Ectodermal cell (in vitro differentiated cells): ENCODE measurements at regions not wholly inside any gene's neighbourhood (a gene's known extent, or its start where the extent isn't known, plus 50 kb on each side); places are given as distances from the start of the nearest gene placed in this dataset.
"Not testable (repeated sequence)": the region's sequence is repeated elsewhere in the genome, so short reads cannot be mapped to it uniquely, and the experiment has no call there.

Experiments
- H3K27ac ChIP-seq: 2 replicates; pipeline ENCODE4 v1.7.0; 2013; ENCODE audit warnings: mild to moderate bottlenecking, low read depth, low read length; ENCODE audit not compliant: insufficient read depth, poor library complexity, severe bottlenecking
- H3K27me3 ChIP-seq: 2 replicates; pipeline ENCODE4 v1.7.0; 2013; ENCODE audit warnings: mild to moderate bottlenecking, low read length; ENCODE audit not compliant: insufficient read depth, control insufficient read depth, poor library complexity, severe bottlenecking
- H3K36me3 ChIP-seq: one replicate; pipeline ENCODE4 v1.7.0; 2013; ENCODE audit warnings: low read length; ENCODE audit not compliant: control insufficient read depth, insufficient read depth
- H3K4me1 ChIP-seq: one replicate; pipeline ENCODE4 v1.7.0; 2013; ENCODE audit warnings: low read length; ENCODE audit not compliant: control insufficient read depth, insufficient read depth
- H3K4me3 ChIP-seq: 2 replicates; pipeline ENCODE4 v1.7.0; 2013; ENCODE audit warnings: low read depth, low read length, control low read depth; ENCODE audit not compliant: insufficient read depth
- H3K9me3 ChIP-seq: 2 replicates; pipeline ENCODE4 v1.7.0; 2013; ENCODE audit warnings: mild to moderate bottlenecking, low read length, moderate library complexity; ENCODE audit not compliant: control insufficient read depth
- WGBS, 2 experiments: methylation state at CpG; one replicate each; pipeline ENCODE4 v1.1.7; 2013; ENCODE audit warnings: missing lambda C conversion rate in 2 of 2; 5-methylcytosine and 5-hydroxymethylcytosine counted together

- no peaks in the 10 kb centered on the region for H3K4me1 ChIP-seq
- H3K27ac ChIP-seq = no peak overlapping the region
- H3K9me3 ChIP-seq = no peaks in the 10 kb centered on the region
- no peaks in the 10 kb centered on the region for H3K27me3 ChIP-seq
- WGBS, 2 experiments = 81 to 86% methylated on average over 1 of the region's 1 CpG
- no peak overlapping the region for H3K4me3 ChIP-seq
- H3K36me3 ChIP-seq = no peaks in the 10 kb centered on the region
These were observed 55.2 kb upstream of the MDM1 start for GRCh38 chr12:68387338-68387737.

GRCh38 chr12:68389305-68389704 lies 57.1 kb upstream of the MDM1 start:
- Histone ChIP-seq H3K4me3 (no peak overlapping the region), H3K27ac (no peak overlapping the region), H3K27me3 (no peaks in the 10 kb centered on the region), H3K36me3 (no peaks in the 10 kb centered on the region), H3K9me3 (no peaks in the 10 kb centered on the region), H3K4me1 (no peaks in the 10 kb centered on the region)
- 91 to 100% methylated on average over 1 of the region's 1 CpG for WGBS, 2 experiments

GRCh38 chr12:68391937-68392336 lies 59.8 kb upstream of the MDM1 start:
- H3K4me3 ChIP-seq = no peak overlapping the region
- H3K27me3 ChIP-seq = no peaks in the 10 kb centered on the region
- no peaks in the 10 kb centered on the region for H3K9me3 ChIP-seq
- 90 to 100% methylated on average over 2 to 3 of the region's 3 CpGs for WGBS, 2 experiments
- no peak overlapping the region for H3K27ac ChIP-seq
- no peaks in the 10 kb centered on the region for H3K36me3 ChIP-seq
- H3K4me1 ChIP-seq = no peaks in the 10 kb centered on the region

GRCh38 chr12:68392376-68392775 lies 60.2 kb upstream of the MDM1 start:
- Histone ChIP-seq H3K9me3 (no peaks in the 10 kb centered on the region), H3K27me3 (no peaks in the 10 kb centered on the region), H3K4me3 (no peak overlapping the region), H3K36me3 (no peaks in the 10 kb centered on the region), H3K27ac (no peak overlapping the region), H3K4me1 (no peaks in the 10 kb centered on the region)

- no peak overlapping the region for H3K27ac ChIP-seq
- no peaks in the 10 kb centered on the region for H3K27me3 ChIP-seq
- H3K4me1 ChIP-seq = no peaks in the 10 kb centered on the region
- no peaks in the 10 kb centered on the region for H3K9me3 ChIP-seq
- no peaks in the 10 kb centered on the region for H3K36me3 ChIP-seq
- 84 to 90% methylated on average over 4 of the region's 4 CpGs for WGBS, 2 experiments
- no peak overlapping the region for H3K4me3 ChIP-seq
These were observed 61.3 kb upstream of the MDM1 start for GRCh38 chr12:68393417-68393816.

DNA sequence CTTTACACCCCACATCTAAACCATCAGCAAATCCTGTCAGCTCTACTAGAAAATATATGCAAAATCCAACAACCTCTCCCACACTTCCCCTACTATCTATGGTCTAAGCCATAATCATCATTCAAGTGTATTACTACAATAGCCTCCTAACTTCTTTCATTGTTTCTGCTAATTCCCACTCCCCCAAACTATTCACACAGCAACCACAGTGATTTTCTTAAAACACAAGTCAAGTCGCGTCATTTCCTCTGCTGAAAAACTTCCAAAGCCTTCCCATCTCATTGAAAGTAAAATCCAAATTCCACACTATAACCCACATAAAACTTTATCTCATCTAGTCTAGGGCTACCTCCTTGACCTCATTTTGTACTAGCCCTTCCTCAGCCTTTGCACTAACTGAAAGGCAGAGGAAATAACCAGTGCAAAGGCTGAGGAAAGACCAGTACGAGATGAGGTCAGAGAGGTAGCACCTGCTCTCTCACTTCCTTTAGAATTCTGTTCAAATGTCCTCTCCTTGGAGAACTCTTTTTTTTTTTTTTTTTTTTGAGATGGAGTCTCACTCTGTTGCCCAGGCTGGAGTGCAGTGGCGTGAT lies 65.5 kb upstream of the MDM1 start:
- Histone ChIP-seq H3K9me3 (no peaks in the 10 kb centered on the region), H3K4me3 (no peak overlapping the region), H3K36me3 (no peaks in the 10 kb centered on the region), H3K27me3 (no peaks in the 10 kb centered on the region), H3K27ac (no peak overlapping the region), H3K4me1 (no peaks in the 10 kb centered on the region)
- 94 to 99% methylated on average over 3 to 4 of the region's 4 CpGs for WGBS, 2 experiments

DNA sequence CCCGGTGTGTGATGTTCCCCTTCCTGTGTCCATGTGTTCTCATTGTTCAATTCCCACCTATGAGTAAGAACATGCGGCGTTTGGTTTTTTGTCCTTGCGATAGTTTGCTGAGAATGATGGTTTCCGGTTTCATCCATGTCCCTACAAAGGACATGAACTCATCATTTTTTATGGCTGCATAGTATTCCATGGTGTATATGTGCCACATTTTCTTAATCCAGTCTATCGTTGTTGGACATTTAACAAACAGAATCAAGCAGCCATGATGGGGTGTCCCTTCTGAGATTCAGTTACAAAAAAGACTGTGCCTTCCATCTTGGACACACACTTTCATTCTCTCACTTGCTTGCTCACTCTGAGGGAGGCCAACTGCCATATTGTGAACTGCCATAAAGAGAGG lies 66.5 kb upstream of the MDM1 start:
- not testable (repeated sequence) for H3K27me3 ChIP-seq, H3K9me3 ChIP-seq, H3K27ac ChIP-seq, H3K36me3 ChIP-seq, H3K4me3 ChIP-seq, H3K4me1 ChIP-seq
- 82 to 100% methylated on average over 1 to 2 of the region's 6 CpGs for WGBS, 2 experiments

GRCh38 chr12:68400226-68400829 lies 68.2 kb upstream of the MDM1 start:
- 89 to 92% methylated on average over 5 of the region's 5 CpGs for WGBS, 2 experiments
- Histone ChIP-seq H3K27ac (no peak overlapping the region), H3K27me3 (no peaks in the 10 kb centered on the region), H3K4me3 (no peak overlapping the region), H3K9me3 (no peaks in the 10 kb centered on the region), H3K4me1 (no peaks in the 10 kb centered on the region), H3K36me3 (no peaks in the 10 kb centered on the region)

GRCh38 chr12:68402422-68402821 lies 70.3 kb upstream of the MDM1 start:
- Histone ChIP-seq H3K4me1 (no peaks in the 10 kb centered on the region), H3K36me3 (no peaks in the 10 kb centered on the region)
- 91 to 94% methylated on average over 2 of the region's 2 CpGs for WGBS, 2 experiments

GRCh38 chr12:68403296-68403695 lies 71.1 kb upstream of the MDM1 start:
- H3K4me1 ChIP-seq = no peaks in the 10 kb centered on the region
- H3K36me3 ChIP-seq = no peaks in the 10 kb centered on the region
- H3K4me3 ChIP-seq = no peak overlapping the region
- H3K27me3 ChIP-seq = no peaks in the 10 kb centered on the region
- WGBS, 2 experiments = 93 to 100% methylated on average over 1 of the region's 1 CpG
- H3K27ac ChIP-seq = no peak overlapping the region
- no peaks in the 10 kb centered on the region for H3K9me3 ChIP-seq

More at GRCh38 chr12:68402422-68402821, 70.3 kb upstream of the MDM1 start:
- Histone ChIP-seq H3K27ac (no peak overlapping the region), H3K27me3 (no peaks in the 10 kb centered on the region), H3K9me3 (no peaks in the 10 kb centered on the region), H3K4me3 (no peak overlapping the region)

DNA sequence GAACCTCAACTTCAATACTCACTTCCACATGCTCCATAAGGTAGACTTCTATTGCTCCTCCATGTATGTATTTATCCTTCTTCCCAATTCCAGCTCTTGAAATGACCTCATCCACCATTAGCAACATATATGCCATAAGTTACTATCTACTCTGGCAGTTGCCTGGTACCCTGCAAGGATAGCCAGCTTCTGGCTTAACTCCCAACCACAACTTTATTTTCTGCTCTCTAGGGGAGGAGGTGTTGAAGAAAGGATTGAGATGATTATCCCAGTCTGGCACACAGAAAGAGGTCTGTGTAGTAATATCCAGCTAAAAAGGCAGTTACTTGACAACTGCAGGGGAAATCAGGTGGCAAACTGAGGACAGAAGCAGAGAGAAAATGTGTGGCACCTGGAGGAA lies 71.5 kb upstream of the MDM1 start:
- Histone ChIP-seq H3K9me3 (no peaks in the 10 kb centered on the region), H3K4me1 (no peaks in the 10 kb centered on the region), H3K27me3 (no peaks in the 10 kb centered on the region), H3K36me3 (no peaks in the 10 kb centered on the region), H3K27ac (no peak overlapping the region), H3K4me3 (no peak overlapping the region)
